ENCODE measurements at regions not wholly inside any gene's neighbourhood (a gene's known extent, or its start where the extent isn't known, plus 50 kb on each side); places are given as distances from the start of the nearest gene placed in this dataset.

GRCh38 chr13:58935689-58936088 is 1228.0 kb downstream of the DIAPH3 start:
- TF ChIP-seq CTCF (IDR thresholded peaks at IDR 0.05) (no peak), POLR2A (IDR thresholded peaks at IDR 0.05) (no peak), EP300 (IDR thresholded peaks at IDR 0.05) (no peak)

Data from tibial nerve (tissue), 4 donors.